T47D (cell line): ENCODE measurements at regions not wholly inside any gene's neighbourhood (a gene's known extent, or its start where the extent isn't known, plus 50 kb on each side); places are given as distances from the start of the nearest gene placed in this dataset.

Source experiments
- DNase-seq, 2 experiments: peaks; one replicate each; pipeline versions ENCODE4 v3.0.0 to v3.0.0-alpha.2; 2011 to 2012; ENCODE audit warnings: low read depth in 1 of 2, low spot score in 1 of 2
- JUND ChIP-seq: IDR thresholded peaks from 2 replicates; pipeline ENCODE4 v1.6.1; 2012; ENCODE audit warnings: low read depth
- in situ Hi-C: cut with HindIII; loops from 2 replicates; pipeline ENCODE4 v1.10.0; 2016; ENCODE audit warnings: low sequenced_read_pairs, low pct_unique_long_range_greater_than_20kb

DNA sequence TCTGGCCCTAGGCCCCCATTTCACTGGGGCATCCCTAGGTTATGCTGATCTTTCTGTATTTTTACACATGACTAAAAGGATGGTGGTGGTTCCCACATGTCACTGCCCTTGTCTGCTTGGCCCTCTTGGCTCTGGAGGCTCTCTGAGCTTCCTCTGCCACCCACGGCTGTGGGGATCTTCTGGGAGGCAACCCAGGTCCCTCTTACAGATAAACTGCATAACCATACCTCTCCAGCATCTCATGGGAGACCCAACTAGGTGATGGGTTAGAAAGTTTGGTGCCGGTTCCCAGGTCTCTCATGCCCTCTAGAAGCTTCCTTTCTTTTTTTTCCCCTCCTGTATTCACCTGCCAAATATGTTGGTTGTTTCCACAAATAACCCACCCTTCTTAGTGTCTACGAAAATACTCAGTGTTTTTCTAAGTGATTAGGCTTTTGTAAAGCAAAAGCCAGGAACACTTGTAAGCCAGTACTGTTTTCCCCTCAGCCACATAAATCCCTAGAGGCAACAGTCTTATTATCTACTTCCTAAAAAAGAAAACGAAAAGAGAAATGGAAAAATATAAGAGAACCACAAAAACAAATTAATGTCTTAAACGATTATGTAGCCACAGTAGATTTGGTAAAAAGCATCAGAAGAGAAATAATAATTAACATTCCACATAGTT is 71.7 kb upstream of the SMLR1 start:
- in situ Hi-C loops, result no loop called here
- DNase-seq, result no peak
- no peak for TF ChIP-seq JUND

DNA sequence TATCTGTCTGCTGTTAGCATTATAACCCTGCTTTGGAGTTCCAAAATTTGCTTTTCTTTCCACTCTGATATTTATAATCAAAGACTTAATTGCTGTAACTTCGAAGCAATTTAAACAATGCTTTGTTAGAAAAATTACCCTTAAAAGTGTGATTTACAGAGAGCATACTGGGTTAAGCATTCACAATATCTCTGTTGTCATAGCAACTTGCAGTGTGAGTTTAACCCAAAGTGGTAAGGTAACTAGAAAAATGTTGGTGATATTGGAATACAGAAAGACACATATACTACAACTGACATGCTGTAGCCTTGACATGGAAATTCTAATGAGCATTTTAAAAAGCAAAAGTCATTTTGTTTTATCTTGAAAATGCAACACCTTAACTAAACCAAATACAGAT is 70.4 kb upstream of the SMLR1 start:
- in situ Hi-C loops, result no loop called here
- no peak for TF ChIP-seq JUND

DNA sequence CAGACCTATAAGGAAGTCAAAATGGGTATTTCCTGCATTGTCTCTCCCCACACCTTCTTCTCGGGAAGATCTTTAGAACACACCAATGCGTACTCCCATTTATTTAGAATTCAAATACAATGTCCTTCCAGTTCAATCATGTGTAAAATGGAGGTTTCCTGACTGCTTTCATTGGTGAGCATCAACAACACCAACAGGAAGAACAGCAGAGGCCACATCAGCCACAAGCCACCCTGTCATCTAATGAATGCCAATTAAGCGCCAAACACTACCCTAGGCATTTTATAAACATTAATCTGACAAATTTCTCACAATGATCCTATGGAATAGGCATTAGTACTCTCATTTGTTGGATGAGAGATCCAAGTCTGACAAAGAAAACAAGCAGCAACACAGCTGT is 68.4 kb upstream of the SMLR1 start:
- DNase-seq, result no peak
- TF ChIP-seq JUND, result no peak
- in situ Hi-C loops, result no loop called here

More for the DNA sequence above, 70.4 kb upstream of the SMLR1 start:
- no peak for DNase-seq

DNA sequence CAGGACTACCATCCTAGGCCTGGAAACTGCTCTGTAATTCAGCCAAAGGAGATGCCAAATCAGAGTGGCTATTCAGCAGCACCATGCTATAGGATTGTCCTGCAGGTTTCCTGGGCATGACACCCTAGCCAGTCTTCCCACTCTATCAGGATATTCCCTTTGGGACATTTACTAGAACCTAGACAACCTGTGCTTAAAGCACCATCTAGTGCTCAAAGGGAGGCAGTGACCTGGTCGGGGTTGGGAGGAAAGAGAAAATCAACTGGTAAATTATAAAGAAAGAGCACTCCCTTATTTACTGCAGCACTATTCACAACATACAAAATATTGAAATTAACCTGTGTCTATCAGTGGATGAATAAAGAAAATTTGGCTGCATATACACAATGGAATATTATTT is 67.2 kb upstream of the SMLR1 start:
- no peak for TF ChIP-seq JUND
- peak; percentile 33 to 76 for DNase-seq
- in situ Hi-C loops, result no loop called here

DNA sequence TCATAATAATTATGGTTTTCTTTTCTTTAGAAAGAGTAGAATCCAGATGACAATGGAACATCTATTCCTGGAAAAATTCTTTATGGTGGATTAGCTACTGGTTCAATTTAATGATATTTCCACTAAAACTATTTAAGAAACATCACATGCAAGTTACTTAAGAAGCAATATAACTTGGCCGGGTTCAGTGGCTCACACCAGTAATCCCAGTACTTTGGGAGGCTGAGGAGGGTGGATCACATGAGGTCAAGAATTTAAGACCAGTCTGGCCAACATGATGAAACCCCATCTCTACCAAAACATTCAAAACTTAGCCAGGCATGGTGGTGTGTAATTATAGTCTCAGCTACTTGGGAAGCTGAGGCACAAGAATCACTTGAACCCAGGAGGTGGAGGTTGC is 65.9 kb upstream of the SMLR1 start:
- no peak for DNase-seq
- no peak for TF ChIP-seq JUND
- in situ Hi-C loops, result no loop called here

DNA sequence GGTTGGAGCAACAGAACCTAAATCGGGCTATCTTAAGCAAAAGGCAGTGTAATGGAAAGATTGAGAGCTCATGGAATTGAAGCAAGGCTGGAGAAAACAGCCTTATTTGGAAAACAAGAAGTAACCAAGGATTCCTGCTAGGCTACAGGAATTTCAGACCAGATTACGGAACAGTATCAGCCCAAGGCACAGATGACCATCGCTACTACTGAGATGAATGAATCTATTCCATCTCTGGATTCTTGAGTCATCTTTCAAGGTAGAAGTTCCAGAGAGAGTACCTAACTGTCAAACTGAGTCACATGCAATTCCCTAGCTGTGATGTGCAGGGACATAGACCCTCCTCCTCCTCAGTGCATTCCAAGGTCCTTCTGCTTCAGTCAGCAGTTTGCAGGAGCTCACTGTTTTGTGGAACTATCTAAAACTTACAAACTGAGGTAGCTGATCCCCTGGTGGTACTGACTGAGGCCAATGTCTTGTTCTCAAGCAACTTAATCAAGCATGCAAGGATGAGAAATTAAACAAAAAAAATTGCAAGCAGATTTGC is 62.0 kb upstream of the SMLR1 start:
- no peak for TF ChIP-seq JUND
- in situ Hi-C loops, result no loop called here
- DNase-seq, result no peak

DNA sequence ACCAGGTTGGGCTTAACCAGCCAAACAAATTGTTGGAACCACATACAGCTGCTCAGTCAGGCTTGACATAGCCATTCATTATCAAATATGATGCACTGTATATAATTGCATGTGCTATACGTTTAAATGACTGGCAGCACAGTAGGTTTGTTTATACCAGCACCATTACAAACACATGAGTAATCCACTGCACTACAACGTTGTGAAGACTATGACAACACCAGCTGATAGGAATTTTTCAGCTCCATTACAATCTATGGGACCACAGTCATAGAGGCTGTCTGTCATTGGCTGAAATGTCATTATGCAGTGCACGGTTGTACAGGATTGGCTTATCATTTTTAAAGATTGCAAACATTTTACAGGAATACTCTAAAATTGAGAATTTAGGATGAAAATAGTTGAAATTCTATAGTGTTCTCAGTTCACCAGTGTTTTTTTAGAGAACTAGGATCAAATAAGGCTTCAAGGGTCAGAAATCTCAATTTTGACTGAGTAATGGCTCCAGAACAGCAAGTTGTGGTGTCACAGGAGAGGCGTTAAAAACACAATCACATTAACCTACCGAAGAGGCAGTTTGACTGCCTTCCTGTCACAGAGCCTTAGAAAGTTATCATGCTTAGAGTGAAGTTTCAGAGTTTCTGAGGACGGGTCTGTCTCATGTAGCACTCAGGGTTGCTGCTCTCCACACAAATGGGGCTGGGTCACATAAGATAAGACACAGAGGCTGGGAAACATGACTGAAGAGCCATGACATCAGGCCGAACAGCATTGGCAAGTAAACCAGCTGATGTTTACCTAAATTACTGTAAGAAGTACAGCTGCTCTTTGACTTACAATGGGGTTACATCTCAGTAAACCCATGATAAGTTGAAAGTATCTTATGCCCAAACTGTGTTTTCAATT is 60.7 kb upstream of the SMLR1 start:
- TF ChIP-seq JUND, result no peak
- in situ Hi-C loops, result no loop called here
- DNase-seq, result no peak

DNA sequence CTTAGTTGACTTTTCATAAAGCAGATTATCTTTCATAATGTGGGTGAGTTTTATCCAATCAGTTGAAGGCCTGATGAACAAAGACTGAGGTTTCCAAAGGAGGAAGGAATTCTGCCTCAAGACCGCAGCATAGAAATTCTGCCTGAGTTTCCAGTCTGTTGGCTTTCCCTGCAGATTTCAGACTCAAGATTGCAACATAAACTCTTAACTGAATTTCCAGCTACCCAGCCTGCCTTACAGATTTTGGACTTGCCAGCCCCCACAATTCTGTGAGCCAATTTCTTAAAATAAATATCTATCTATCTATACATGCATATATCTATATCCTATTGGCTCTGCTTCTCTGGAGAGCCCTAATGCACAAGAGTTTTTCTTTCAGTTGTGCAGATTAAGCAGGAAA is 57.3 kb upstream of the SMLR1 start:
- TF ChIP-seq JUND, result no peak
- in situ Hi-C loops, result no loop called here
- peak in 1 of 2 experiments; percentile 8 for DNase-seq

DNA sequence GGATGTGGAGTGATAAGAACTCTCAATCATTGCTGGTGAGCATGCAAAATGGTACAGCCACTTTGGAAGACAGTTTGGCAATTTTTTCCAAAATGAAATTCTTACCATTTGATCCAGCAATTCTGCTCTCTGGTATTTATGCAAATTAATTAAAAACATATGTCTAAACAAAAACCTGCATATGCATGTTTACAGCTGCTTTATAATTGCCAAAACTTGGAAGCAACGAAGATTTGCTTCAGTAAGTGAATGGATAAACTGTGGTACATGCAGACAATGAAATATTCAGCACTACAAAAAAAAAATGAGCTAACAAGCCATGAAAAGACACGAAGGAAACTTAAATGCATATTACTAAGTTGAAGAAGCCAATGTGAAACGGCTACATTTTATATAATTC is 55.5 kb upstream of the SMLR1 start:
- no peak for DNase-seq
- no peak for TF ChIP-seq JUND
- in situ Hi-C loops, result no loop called here

DNA sequence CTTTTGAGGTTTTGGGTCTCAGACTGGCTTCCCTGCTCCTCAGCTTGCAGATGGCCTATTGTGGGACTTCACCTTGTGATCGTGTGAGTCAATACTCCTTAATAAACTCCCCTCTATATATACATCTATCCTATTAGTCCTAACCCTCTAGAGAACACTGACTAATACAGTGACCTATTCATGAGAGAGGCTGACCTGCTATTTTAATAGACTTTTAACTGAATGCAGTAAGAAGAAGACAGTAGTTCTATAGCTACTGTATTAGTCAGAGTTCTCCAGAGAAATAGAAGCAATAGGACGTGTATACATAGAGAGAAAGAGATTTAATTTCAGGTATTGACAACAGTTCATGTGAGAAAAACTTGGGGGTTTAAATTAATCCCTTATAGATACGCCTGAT is 53.3 kb upstream of the SMLR1 start:
- DNase-seq, result no peak
- in situ Hi-C loops, result no loop called here
- TF ChIP-seq JUND, result no peak

DNA sequence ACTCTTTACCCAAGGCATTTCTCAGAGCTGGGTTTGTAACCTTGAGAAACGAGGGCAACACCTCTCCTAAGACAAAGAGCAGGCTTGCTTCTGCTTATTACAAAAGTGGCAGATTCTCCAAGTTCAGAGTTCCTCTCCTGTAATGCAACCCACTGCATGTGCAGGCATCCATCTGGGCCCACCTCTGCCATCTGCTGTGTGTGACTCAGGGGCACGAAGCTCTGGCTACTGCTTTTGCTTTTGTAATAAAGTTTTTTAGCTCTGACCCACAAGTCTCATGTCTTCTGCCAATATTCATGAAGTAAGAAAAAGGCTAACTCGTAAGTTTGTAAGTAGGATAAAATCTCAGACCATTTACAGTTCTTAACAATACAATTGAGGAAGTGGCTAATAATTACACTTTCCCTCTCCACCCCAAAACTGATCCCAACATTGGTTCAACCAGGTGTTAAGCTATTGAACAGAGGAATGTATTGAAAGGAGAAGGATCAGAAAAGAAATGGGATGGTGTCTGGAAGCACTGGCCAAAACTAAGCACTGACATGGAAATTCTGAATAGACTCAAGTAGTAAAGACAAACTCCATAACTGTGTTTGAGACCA is 51.7 kb upstream of the SMLR1 start:
- no peak for DNase-seq
- TF ChIP-seq JUND, result no peak
- in situ Hi-C loops, result no loop called here

DNA sequence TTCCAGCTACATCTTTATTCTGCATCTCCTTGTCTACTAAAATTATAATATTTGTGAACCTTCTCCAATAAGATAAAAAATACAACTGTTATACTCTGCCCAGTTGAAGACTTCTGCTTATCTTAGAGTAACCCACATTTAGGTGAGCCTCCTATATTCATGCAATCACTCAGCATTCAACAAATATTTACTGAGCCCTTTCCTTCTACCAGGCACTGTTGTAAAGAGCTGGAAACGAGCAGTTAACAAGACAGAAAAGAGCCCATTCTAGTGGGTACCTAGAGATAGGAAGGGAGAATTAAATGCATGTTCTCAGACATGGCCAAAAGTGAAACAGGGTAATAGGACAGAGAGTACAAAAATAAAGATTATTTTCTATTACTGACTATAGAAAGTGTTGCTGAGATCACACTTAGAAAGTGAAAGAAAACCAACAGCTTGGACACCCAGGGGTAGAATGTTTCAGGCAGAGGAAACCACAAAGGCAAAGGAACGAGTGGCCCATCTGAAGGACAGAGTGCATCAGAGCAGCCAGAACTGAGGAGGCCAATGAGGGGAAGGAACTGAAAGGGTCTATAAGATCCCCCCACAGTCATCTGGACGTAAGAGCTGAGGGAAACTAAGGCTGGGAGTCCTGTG is 50.8 kb upstream of the SMLR1 start:
- DNase-seq, result no peak
- in situ Hi-C loops, result no loop called here
- TF ChIP-seq JUND, result no peak
